Left hindlimb (tissue), 1 donor: ENCODE measurements at regions not wholly inside any gene's neighbourhood (a gene's known extent, or its start where the extent isn't known, plus 50 kb on each side); places are given as distances from the start of the nearest gene placed in this dataset.

Experiments used
- DNase-seq: peaks from one replicate; pipeline ENCODE4 v3.0.0-alpha.2; 2018

DNA sequence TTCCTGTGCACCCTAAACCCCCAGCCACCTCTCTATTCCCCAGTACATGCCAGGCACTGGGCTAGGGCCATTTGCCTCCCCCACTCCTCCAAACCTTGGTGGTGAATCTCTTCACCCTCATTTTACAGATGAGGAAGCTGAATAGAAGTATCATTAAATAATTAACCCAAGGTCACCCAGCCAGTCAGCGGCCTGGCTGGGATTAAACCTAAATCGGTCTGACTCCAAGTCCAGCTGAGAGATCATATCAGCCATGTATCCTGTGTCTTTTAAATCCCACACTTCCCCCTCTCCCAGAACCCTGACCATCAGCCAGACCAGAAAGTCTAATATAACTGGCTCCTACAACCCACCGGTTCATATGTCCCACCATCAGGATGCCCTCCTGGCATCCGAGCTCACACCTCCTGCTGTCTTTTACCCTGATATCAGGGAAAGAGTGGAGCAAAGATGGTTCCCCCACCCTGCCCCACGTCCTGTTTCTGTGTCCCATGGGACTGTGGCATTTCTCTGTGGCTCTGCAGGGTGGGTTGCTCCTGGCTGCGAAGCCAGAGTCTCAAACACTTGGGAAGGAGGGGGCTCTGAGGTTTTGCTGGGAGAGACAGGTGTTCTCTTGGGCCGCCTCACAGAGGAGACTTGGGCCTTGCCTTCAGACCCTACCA is 145.3 kb downstream of the VEGFA start:
- DNase-seq: peak; percentile 16

DNA sequence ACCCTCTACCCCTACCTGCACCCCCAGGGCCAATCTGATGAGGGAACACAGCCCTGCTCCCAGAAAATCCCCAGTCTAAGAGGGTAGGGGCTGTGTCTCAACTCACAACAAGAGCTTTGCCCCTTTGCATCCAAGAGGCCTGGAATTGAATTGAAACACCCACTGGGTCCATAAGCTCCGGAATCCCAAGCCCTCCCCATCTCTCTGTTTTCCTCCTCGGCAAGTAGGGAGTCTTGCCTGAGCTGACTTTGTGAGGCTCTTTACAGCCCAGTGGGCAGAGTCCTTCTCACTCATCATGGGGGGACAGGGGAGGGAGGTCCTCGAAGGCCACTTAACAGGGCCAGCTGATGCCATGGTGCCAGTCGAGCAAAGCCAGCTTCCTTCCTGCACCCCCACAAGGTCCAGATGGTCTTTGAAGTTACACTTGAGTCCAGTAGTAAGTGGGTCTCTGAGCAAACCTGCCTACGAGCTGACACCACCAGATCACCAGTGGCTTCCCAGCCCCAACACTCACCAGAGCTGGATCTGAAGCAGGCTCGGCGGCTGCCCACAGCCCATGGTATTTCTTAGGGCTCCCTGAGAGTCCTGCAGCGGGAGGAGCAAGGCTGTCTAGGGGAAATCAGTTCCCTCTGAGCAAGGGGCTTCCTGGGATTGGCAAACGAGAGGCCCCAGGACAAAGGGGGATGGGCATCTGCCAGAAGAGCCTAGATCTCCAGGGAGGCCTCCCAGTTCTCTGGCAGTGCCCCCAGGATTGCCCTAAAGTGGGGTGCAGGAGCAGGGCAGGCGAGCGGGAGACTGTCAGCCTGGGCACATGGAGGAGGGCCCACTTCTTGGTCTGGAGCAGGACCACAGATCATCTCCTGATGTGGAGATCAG is 144.5 kb downstream of the VEGFA start:
- peak; percentile 15 for DNase-seq

- peak; percentile 20 for DNase-seq
These were observed 143.6 kb downstream of the VEGFA start for GRCh38 chr6:43913375-43914271.

DNA sequence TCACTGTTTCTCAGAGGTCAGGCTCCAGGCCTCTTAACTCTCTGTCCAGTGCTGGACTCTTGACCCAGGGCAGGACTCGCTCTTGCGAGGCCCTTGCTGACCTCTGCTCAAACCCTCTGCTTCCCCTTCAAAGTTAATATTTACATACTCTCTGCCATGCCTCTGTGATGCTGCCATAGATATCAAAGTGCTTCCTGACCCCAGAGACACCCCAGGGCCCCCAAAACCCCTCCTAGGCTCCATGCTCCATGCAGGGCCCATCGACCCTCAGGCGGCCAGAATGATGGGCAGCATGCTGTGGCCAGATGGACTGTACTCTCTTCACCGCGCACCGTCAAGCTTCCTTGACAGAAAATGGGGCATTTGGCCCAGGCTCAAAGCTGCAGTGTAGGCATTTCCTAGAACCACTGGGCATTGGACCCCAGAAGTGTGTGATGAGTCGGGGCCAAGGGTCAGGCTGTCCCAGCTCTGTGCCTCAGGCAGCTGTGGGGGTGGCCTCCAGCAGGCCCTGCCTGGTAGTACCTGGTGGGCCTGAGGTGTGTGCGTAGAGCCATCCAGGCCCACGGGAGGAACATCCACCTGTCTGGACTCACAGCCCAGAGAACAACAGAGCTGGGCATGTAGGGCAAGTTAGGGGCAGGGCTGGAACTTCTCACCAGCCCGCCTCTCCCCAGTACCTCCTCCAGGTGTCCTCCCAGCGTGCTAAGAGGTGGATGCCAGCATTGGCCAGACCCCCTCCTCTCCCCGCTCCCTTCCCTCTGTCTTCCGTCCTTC is 142.8 kb downstream of the VEGFA start:
- no peak for DNase-seq

- no peak for DNase-seq
These were observed 142.1 kb downstream of the VEGFA start for GRCh38 chr6:43912116-43912577.

- no peak for DNase-seq
These were observed 141.5 kb downstream of the VEGFA start for GRCh38 chr6:43911354-43912115.

DNA sequence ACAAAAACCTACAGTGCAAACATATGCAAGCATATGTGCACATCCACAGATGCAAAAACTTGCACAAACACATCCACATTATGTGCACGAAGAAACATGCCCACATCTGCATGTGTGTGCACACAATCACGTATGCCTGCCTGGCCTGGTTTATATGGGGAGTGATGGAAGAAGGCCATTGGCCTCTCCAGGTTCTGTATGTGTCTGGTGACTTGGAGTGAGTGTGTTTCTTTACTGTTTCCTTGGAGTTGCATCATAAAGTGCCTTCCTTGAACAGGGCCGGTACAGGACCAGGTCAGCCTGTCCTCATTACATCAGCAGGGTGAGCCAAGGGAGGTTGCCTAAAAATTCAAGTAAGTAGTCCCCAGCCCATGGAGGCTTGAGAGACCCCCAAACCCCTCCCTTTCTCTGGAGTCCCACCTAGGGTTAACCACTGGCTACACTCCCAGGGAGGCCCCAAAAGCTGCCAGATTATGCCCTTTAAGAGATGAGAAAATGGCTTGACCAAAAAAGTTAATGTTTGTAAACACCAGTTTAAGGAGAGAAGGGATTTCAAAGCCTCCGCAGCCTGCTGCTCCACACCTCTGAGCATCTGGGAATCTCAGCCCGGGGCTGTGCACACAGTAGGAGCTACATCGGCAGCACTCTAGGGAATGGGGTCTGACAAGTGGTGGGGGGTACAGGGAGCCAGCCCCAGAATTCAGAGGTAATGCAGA is 140.8 kb downstream of the VEGFA start:
- no peak for DNase-seq

DNA sequence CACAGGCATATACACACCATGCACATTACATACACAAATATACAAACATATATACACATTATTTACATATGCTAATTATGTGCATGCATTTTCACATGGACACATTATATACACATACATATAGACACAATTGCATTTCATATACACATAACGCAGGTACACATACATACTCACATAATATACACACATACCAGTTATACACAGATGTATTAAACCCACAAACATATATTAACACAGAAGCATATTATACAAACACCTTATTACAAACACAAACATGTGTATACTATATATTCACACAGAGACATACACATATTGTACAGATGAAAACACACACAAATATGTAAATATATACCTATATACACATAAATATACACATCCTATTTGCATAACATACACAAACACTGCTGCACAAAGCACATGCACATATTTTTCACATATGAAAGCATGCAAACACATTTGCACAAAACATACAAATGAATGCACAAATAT is 140.2 kb downstream of the VEGFA start:
- DNase-seq: no peak

DNA sequence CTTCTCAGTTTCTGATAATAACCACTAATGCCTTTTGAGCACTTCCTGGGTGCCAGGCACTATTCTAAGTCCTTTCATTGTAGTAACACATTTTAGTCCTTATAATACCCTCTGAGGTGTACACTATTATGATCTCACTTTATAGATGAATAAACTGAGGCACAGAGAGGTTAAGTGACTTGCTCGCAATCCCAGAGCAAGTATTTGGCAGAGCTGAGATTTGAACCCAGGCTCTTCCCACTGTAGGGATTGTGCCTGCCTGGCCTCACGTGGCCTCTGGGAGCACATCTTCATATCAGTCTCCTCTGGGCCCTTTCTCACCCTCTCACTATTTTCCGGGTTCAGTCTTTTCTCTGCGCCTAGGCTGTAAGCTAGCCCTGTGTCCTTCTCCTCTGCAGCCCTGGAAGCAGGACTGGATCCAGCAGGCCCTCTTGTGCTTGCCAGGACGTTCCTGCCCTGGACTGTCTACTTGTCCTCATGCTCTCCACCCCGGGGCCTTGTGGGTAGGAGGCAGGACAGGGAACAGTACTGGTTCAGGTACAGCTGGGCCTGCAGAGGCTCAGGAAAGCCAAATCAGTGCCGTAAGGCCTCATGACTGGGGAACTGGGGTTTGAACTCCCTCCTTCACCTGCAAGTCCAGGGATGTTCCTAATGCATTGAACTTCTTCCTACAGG is 139.6 kb downstream of the VEGFA start:
- DNase-seq: no peak

- peak; percentile 10 for DNase-seq
These were observed 137.9 kb downstream of the VEGFA start for GRCh38 chr6:43907789-43908472.

- no peak for DNase-seq
These were observed 137.3 kb downstream of the VEGFA start for GRCh38 chr6:43907312-43907711.

DNA sequence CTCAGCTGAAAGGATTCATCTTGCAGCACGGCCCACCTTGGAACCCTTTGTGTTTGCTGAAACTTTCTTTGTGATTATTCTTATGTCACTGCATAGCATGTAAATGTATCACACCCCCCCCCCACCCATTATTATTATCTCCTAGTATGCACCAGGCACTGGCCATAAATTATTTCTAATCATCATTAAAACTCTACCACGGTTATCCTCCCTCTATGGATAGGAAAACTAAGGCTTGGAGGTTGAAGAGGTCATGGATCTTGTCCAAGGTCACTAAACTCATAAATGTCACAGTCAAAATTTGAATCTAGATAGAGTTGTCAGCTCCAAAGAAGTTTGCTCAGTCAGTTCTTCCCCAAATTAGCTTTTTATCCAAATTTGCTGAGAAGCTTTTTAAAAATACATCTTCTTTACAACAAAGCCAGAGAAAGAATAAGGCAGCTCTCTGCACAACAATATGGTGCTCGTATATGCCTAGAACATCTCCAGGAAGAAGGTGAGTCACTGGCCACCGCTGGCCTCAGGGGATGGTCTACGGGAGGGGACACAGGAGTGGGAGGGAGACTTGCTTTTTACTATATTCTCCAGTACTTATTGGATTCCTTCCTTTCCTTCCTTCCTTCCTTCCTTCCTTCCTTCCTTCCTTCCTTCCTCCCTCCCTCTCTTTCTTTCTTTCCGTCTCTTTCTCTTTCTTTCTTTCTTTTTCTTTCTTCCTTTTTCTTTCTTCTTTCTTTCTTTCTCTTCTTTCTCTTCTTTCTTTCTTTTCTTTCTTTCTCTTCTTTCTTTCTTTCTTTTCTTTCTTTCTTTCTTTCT is 134.5 kb downstream of the VEGFA start:
- no peak for DNase-seq

- no peak for DNase-seq
These were observed 133.8 kb downstream of the VEGFA start for GRCh38 chr6:43903739-43904290.

DNA sequence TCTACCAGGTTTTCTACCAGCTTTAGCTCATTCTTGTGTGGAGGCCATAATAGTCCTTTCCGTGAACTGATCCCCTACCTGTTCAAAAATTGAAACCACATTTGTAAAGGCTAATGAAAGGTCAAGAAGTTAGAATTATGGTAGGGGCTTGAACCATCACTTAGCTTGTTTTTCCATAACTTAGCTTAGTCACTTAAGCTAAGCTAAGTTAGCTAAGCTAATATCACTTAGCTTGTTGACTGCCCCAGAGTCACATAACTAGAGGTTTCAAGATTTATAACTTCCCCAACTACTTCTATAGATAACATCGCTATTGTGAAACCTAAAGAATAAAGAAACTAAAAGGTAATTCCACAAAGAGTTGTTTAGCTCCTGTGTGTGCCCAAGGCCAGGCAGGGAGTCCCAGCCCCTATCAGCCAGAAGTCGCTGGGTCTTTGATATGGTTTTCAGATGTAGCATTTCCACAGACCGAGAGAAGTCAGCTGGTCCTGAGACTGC is 131.8 kb downstream of the VEGFA start:
- DNase-seq: peak; percentile 11

DNA sequence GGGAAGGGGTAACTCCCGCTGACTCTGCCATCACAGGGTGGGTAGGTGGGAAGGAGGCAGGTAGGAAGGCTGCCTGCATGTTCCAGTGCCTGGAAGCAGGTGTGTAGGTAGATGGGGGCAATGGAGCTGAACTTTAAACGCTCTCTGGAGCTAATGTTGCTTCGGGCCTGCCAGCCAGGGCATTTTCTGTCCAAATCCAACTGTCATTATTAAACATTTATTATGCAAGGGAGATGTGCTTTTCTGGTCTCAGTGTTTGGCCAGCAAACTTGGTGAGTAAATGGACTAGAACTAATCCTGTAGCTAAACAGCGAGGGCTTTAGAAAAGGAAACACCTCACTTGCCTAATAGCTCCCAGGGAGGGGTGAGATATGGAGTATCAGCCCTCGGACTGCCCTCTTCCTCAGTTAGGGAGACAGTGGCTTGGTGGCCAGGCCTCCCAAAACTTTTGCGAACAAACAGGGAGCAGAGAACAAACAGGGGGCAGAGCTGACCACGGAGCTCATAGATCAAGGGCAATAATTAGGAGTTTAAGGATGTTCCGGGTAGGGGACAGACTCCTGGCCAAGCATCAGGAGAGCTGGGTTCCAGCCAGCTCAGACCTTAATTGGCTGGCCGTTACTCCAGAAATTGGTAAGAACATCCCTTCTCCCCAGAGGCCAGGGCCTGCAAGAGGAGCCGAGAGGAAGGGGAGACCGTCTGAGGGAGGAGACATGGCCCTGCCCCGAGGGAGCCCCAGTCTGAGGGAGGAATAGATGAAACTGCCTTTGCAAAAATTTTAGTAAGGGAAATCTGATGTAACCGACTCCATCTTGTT is 131.1 kb downstream of the VEGFA start:
- DNase-seq: peak; percentile 29

DNA sequence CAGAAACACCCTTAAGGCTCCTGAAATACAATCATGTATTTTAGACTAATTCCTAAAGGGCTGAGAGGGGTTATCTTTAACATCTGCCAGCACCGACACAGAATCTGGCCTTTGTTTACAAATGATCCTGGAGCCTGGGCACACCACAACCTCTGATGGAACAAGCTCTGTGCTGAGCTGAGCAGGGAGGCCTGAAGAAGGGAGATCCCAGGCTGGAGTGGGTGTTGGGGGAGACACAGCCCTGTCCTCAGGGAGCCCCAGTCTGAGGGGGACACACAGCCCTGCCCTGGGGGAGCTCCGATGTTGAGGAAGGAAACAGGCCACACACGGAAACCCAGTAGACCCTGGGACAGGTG is 130.5 kb downstream of the VEGFA start:
- peak; percentile 15 for DNase-seq

DNA sequence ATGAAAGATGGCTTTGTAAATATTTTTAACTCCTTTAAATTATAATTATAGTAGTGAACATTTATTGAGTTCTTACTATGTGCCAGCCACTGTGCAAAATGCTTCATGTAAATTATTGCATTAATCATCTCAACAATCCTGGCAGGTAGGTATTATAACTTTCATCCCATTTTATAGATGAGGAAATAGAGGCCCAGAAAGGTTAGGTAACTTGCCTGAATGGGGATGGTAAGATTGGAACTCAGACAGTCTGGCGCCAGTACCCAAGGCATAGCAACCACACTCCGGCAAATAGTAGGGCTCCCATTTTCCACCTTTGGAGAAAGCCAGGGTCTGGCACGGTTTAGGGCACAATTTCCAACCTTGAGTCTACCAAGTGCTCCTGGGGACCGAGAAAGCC is 129.8 kb downstream of the VEGFA start:
- DNase-seq: no peak
